ENCODE measurements at regions not wholly inside any gene's neighbourhood (a gene's known extent, or its start where the extent isn't known, plus 50 kb on each side); places are given as distances from the start of the nearest gene placed in this dataset.

DNA sequence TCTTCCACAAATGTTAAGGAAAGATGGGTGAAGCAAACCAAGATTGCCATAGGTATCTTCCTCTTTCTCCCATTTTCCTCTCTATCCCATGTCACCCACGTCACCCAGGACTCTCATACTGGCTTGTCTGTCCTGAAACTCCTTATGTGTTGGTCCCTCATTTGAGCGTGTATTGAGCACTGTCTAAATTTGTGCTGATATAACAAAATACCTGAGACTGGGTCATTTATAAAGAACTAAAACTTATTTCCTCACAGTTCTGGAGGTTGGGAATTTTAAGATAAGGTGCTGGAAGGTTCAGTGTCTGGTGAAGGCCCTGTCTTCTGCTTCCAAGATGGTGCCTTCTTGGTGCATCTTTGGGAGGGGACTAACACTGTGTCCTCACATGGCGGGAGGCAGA is 186.9 kb upstream of the SLC24A5 start (continued):
- TF ChIP-seq, protein P1, sequence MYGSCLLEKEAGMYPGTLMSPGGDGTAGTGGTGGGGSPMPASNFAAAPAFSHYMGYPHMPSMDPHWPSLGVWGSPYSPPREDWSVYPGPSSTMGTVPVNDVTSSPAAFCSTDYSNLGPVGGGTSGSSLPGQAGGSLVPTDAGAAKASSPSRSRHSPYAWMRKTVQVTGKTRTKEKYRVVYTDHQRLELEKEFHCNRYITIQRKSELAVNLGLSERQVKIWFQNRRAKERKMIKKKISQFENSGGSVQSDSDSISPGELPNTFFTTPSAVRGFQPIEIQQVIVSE (CRISPR knock-in tag; IDR thresholded peaks at IDR 0.05; ENCODE audit: borderline replicate concordance) = no peak
- TF ChIP-seq NR1H2 (CRISPR knock-in tag; IDR thresholded peaks at IDR 0.05) (no peak), ZNF317 (CRISPR knock-in tag; IDR thresholded peaks at IDR 0.05; ENCODE audit: borderline replicate concordance, low read depth) (no peak), SMAD4 (CRISPR knock-in tag; IDR thresholded peaks at IDR 0.05) (no peak), ZNF121 (CRISPR knock-in tag; IDR thresholded peaks at IDR 0.05) (no peak)

DNA sequence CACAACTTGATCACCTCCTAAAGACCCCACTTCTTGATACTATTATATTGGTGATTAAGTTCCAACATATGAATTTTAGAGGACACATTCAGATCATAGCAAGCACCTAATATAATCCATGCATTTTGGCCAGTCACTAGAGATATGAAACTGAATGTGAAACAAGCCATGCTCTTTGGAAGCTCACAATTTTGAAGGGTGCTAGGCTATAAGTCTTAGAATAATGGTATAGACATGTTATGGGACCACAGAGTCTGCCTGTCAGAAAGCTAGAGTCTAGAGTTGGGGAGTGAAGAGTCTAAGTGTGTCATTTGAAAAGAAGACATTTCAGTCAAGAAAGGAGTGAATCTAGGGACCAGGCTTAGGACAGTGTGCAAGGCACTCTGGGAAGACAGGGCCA is 186.4 kb upstream of the SLC24A5 start:
- H3K27ac Mint-ChIP-seq = no peak overlapping the region
- H3K9me3 Mint-ChIP-seq = no peaks in the 10 kb centered on the region
- peaks cover 11% of the 10 kb centered on the region for H3K4me1 Mint-ChIP-seq

More for the DNA sequence above, 186.4 kb upstream of the SLC24A5 start:
- ATAC-seq = no peak
- CTCF ChIA-PET = no interaction called here
- H3K36me3 Mint-ChIP-seq = no peaks in the 10 kb centered on the region
- H3K4me3 Mint-ChIP-seq = no peak overlapping the region
- TF ChIP-seq ZNF671 (CRISPR knock-in tag; IDR thresholded peaks at IDR 0.05) = no peak
- TF ChIP-seq SMAD3 (CRISPR knock-in tag; IDR thresholded peaks at IDR 0.05; ENCODE audit: borderline replicate concordance) = no peak
- TF ChIP-seq RELA (CRISPR knock-in tag; IDR thresholded peaks at IDR 0.05; ENCODE audit: borderline replicate concordance) = no peak
- TF ChIP-seq, protein P2, sequence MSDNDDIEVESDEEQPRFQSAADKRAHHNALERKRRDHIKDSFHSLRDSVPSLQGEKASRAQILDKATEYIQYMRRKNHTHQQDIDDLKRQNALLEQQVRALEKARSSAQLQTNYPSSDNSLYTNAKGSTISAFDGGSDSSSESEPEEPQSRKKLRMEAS (CRISPR knock-in tag; IDR thresholded peaks at IDR 0.05) = no peak
- TF ChIP-seq EMX1 (CRISPR knock-in tag; IDR thresholded peaks at IDR 0.05) = no peak
- no peak for TF ChIP-seq NFATC4 (CRISPR knock-in tag; IDR thresholded peaks at IDR 0.05)
- TF ChIP-seq, protein P3, sequence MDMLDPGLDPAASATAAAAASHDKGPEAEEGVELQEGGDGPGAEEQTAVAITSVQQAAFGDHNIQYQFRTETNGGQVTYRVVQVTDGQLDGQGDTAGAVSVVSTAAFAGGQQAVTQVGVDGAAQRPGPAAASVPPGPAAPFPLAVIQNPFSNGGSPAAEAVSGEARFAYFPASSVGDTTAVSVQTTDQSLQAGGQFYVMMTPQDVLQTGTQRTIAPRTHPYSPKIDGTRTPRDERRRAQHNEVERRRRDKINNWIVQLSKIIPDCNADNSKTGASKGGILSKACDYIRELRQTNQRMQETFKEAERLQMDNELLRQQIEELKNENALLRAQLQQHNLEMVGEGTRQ (CRISPR knock-in tag; IDR thresholded peaks at IDR 0.05) = no peak
- TF ChIP-seq, protein P4, sequence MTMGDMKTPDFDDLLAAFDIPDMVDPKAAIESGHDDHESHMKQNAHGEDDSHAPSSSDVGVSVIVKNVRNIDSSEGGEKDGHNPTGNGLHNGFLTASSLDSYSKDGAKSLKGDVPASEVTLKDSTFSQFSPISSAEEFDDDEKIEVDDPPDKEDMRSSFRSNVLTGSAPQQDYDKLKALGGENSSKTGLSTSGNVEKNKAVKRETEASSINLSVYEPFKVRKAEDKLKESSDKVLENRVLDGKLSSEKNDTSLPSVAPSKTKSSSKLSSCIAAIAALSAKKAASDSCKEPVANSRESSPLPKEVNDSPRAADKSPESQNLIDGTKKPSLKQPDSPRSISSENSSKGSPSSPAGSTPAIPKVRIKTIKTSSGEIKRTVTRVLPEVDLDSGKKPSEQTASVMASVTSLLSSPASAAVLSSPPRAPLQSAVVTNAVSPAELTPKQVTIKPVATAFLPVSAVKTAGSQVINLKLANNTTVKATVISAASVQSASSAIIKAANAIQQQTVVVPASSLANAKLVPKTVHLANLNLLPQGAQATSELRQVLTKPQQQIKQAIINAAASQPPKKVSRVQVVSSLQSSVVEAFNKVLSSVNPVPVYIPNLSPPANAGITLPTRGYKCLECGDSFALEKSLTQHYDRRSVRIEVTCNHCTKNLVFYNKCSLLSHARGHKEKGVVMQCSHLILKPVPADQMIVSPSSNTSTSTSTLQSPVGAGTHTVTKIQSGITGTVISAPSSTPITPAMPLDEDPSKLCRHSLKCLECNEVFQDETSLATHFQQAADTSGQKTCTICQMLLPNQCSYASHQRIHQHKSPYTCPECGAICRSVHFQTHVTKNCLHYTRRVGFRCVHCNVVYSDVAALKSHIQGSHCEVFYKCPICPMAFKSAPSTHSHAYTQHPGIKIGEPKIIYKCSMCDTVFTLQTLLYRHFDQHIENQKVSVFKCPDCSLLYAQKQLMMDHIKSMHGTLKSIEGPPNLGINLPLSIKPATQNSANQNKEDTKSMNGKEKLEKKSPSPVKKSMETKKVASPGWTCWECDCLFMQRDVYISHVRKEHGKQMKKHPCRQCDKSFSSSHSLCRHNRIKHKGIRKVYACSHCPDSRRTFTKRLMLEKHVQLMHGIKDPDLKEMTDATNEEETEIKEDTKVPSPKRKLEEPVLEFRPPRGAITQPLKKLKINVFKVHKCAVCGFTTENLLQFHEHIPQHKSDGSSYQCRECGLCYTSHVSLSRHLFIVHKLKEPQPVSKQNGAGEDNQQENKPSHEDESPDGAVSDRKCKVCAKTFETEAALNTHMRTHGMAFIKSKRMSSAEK (CRISPR knock-in tag; IDR thresholded peaks at IDR 0.05; ENCODE audit: borderline replicate concordance) = no peak
- TF ChIP-seq RORB (CRISPR knock-in tag; IDR thresholded peaks at IDR 0.05) = no peak
- TF ChIP-seq ZNF219 (CRISPR knock-in tag; IDR thresholded peaks at IDR 0.05; ENCODE audit: borderline replicate concordance) = no peak
- TF ChIP-seq, protein P5, sequence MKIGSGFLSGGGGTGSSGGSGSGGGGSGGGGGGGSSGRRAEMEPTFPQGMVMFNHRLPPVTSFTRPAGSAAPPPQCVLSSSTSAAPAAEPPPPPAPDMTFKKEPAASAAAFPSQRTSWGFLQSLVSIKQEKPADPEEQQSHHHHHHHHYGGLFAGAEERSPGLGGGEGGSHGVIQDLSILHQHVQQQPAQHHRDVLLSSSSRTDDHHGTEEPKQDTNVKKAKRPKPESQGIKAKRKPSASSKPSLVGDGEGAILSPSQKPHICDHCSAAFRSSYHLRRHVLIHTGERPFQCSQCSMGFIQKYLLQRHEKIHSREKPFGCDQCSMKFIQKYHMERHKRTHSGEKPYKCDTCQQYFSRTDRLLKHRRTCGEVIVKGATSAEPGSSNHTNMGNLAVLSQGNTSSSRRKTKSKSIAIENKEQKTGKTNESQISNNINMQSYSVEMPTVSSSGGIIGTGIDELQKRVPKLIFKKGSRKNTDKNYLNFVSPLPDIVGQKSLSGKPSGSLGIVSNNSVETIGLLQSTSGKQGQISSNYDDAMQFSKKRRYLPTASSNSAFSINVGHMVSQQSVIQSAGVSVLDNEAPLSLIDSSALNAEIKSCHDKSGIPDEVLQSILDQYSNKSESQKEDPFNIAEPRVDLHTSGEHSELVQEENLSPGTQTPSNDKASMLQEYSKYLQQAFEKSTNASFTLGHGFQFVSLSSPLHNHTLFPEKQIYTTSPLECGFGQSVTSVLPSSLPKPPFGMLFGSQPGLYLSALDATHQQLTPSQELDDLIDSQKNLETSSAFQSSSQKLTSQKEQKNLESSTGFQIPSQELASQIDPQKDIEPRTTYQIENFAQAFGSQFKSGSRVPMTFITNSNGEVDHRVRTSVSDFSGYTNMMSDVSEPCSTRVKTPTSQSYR (CRISPR knock-in tag; IDR thresholded peaks at IDR 0.05) = no peak
- DNase-seq (ENCODE audit: low spot score) = no peak
- POLR2A ChIA-PET = no interaction called here
- no peaks in the 10 kb centered on the region for H3K27me3 Mint-ChIP-seq (ENCODE audit: low read depth)
